Stomach (tissue), 8 donors: ENCODE measurements at regions not wholly inside any gene's neighbourhood (a gene's known extent, or its start where the extent isn't known, plus 50 kb on each side); places are given as distances from the start of the nearest gene placed in this dataset.
"Not testable (repeated sequence)": the region's sequence is repeated elsewhere in the genome, so short reads cannot be mapped to it uniquely, and the experiment has no call there.

Source experiments
- DNase-seq, 2 donors: peaks; one replicate each; pipeline versions ENCODE4 v3.0.0 to v3.0.0-alpha.2; 2013 to 2019
- H3K27ac ChIP-seq, 5 donors: fragments of 200-600 bp in 4 of 5; sonication (generic) in 4 of 5; one replicate each; pipeline ENCODE4 v1.5.1; 2013 to 2019; ENCODE audit warnings: mild to moderate bottlenecking in 1 of 5, moderate library complexity in 1 of 5
- H3K27me3 ChIP-seq, 3 donors: fragments of 200-600 bp; sonication (generic); one replicate each; pipeline ENCODE4 v1.5.1; 2017 to 2019; ENCODE audit warnings: mixed run types in 1 of 3
- H3K36me3 ChIP-seq, 4 donors: fragments of 200-600 bp; sonication (generic); 1 replicate in 3 of 4; 2 replicates in 1 of 4; pipeline ENCODE4 v1.5.1; 2016 to 2019
- H3K4me1 ChIP-seq, 4 donors: fragments of 200-600 bp; sonication (generic); one replicate each; pipeline ENCODE4 v1.5.1; 2016 to 2019
- H3K4me3 ChIP-seq, 4 donors: fragments of 200-600 bp; sonication (generic) in 3 of 4; one replicate each; pipeline ENCODE4 v1.5.1; 2016 to 2019; ENCODE audit warnings: mild to moderate bottlenecking in 1 of 4
- H3K9me3 ChIP-seq, 4 donors: fragments of 200-600 bp; sonication (generic); one replicate each; pipeline ENCODE4 v1.5.1; 2016 to 2019
- EP300 ChIP-seq: sonication (generic); formaldehyde crosslinking; IDR thresholded peaks from one replicate; pipeline ENCODE4 v1.6.1; 2017; ENCODE audit warnings: antibody characterized with exemption
- POLR2A ChIP-seq, 4 donors: fragments of 450-650 bp; IDR thresholded peaks; one replicate each; pipeline ENCODE4 v1.6.1; 2016; ENCODE audit warnings: antibody characterized with exemption in 4 of 4, control low read depth in 2 of 4, mild to moderate bottlenecking in 1 of 4, moderate library complexity in 1 of 4
- POLR2AphosphoS5 ChIP-seq, 3 donors: sonication (generic); formaldehyde crosslinking; IDR thresholded peaks; one replicate each; pipeline ENCODE4 v1.6.1; 2016; ENCODE audit warnings: antibody characterized with exemption in 3 of 3
- WGBS, 5 donors: extraction: QIAGEN DNeasy Blood & Tissue Kit in 3 of 5; methylation state at CpG; one replicate each; pipeline versions ENCODE4 v1.1.5 to v1.1.7; 2013 to 2018; 5-methylcytosine and 5-hydroxymethylcytosine counted together
- intact Hi-C: fragments of 100-400 bp; cut with DNase I; formaldehyde crosslinking; loops from one replicate; pipeline ENCODE4 v1.15.1; 2023; ENCODE audit warnings: low total_unique reads
- TF ChIP-seq, protein P1 (sequence below), 7 experiments: fragments of 450-650 bp in 4 of 7; fragments of 200-600 bp in 3 of 7; sonication (generic) in 3 of 7; IDR thresholded peaks; one replicate each; pipeline ENCODE4 v1.5.1; 2016 to 2019; ENCODE audit warnings: antibody characterized with exemption in 7 of 7, control low read depth in 2 of 7, mild to moderate bottlenecking in 1 of 7
- donor health status: healthy with polysubstance abuse.
- donor health status: Bipolar disorder and iron deficiency.
- donor health status: healthy.

- 54 to 60% (median 55%) methylated on average over 7 of the region's 7 CpGs for WGBS, 5 donors
- no peaks in the 10 kb centered on the region for H3K27me3 ChIP-seq
- H3K4me1 ChIP-seq, result peaks cover 0 to 18% (median 10%) of the 10 kb centered on the region in 4 donors
- intact Hi-C loops, result no loop called here
- H3K36me3 ChIP-seq, result no peaks in the 10 kb centered on the region
- TF ChIP-seq EP300 (no peak), POLR2AphosphoS5 (IDR thresholded peaks at IDR 0.05) (no peak), POLR2A (IDR thresholded peaks at IDR 0.05) (no peak)
- TF ChIP-seq, protein P1, sequence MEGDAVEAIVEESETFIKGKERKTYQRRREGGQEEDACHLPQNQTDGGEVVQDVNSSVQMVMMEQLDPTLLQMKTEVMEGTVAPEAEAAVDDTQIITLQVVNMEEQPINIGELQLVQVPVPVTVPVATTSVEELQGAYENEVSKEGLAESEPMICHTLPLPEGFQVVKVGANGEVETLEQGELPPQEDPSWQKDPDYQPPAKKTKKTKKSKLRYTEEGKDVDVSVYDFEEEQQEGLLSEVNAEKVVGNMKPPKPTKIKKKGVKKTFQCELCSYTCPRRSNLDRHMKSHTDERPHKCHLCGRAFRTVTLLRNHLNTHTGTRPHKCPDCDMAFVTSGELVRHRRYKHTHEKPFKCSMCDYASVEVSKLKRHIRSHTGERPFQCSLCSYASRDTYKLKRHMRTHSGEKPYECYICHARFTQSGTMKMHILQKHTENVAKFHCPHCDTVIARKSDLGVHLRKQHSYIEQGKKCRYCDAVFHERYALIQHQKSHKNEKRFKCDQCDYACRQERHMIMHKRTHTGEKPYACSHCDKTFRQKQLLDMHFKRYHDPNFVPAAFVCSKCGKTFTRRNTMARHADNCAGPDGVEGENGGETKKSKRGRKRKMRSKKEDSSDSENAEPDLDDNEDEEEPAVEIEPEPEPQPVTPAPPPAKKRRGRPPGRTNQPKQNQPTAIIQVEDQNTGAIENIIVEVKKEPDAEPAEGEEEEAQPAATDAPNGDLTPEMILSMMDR (IDR thresholded peaks at IDR 0.05), result no peak
- no peak for DNase-seq
- H3K9me3 ChIP-seq, result no peaks in the 10 kb centered on the region
- no peak overlapping the region for H3K27ac ChIP-seq
- no peak overlapping the region for H3K4me3 ChIP-seq
Measured at GRCh38 chr3:18989237-18989795, 159.0 kb upstream of the KCNH8 start.

DNA sequence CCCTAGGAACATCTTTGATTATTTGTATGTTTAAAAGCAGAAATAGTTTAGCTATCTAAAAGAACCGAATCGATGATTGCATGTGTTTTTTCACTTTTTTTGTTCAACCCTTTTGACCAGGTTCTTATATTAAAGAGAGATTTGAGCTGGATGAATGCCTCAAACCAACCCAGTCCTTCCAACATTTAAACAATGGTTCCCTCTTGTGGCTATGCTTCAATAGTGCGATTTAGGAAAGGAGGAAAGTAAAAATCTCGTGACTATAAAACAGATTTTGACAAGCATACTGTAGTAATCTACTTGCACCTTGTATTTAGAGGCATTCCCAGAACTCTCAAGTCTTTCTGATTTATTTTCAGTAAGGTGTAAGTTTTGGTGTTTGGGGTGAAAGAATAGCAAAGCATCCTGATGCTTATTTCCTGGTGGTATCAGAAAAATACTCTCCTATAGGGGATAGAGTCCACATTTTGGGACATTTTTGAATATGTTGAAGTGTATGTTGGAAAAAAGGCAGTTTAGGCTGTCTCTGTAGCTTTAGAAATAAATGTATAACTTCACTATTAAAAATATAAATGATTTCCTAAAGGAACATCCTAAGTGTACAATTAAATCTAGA is 159.6 kb upstream of the KCNH8 start:
- intact Hi-C loops, result no loop called here
- WGBS, 5 donors, result 1 to 5% (median 2%) methylated on average over 4 of the region's 4 CpGs
- TF ChIP-seq POLR2A (IDR thresholded peaks at IDR 0.05) (no peak), EP300 (no peak)
- TF ChIP-seq, protein P1 (IDR thresholded peaks at IDR 0.05), result peak in 5 of 7 experiments; percentile 42 to 58 (median 44)
- H3K36me3 ChIP-seq, result no peaks in the 10 kb centered on the region
- peak overlapping the region in 1 of 4 donors; percentile 7 for H3K4me3 ChIP-seq
- peak in 1 of 2 donors; percentile 75 for DNase-seq
- H3K27ac ChIP-seq, result no peak overlapping the region
- peaks cover 0 to 18% (median 10%) of the 10 kb centered on the region in 4 donors for H3K4me1 ChIP-seq
- H3K9me3 ChIP-seq, result no peaks in the 10 kb centered on the region
- no peaks in the 10 kb centered on the region for H3K27me3 ChIP-seq

GRCh38 chr3:18987862-18988447 is 160.4 kb upstream of the KCNH8 start:
- H3K9me3 ChIP-seq, result no peaks in the 10 kb centered on the region
- DNase-seq, result peak; percentile 23 to 27
- 18 to 47% (median 27%) methylated on average over 8 of the region's 8 CpGs for WGBS, 5 donors
- H3K27ac ChIP-seq, result no peak overlapping the region
- no peaks in the 10 kb centered on the region for H3K36me3 ChIP-seq
- TF ChIP-seq EP300 (no peak), POLR2A (IDR thresholded peaks at IDR 0.05) (no peak)
- H3K27me3 ChIP-seq, result no peaks in the 10 kb centered on the region
- H3K4me3 ChIP-seq, result peak overlapping the region in 1 of 4 donors; percentile 7
- H3K4me1 ChIP-seq, result peaks cover 0 to 18% (median 10%) of the 10 kb centered on the region in 4 donors
- intact Hi-C loops, result no loop called here

- intact Hi-C loops, result no loop called here
- TF ChIP-seq, protein P1 (IDR thresholded peaks at IDR 0.05), result no peak
- TF ChIP-seq EP300 (no peak), POLR2AphosphoS5 (IDR thresholded peaks at IDR 0.05) (no peak), POLR2A (IDR thresholded peaks at IDR 0.05) (no peak)
Measured at GRCh38 chr3:18987070-18987469, 161.2 kb upstream of the KCNH8 start.

DNA sequence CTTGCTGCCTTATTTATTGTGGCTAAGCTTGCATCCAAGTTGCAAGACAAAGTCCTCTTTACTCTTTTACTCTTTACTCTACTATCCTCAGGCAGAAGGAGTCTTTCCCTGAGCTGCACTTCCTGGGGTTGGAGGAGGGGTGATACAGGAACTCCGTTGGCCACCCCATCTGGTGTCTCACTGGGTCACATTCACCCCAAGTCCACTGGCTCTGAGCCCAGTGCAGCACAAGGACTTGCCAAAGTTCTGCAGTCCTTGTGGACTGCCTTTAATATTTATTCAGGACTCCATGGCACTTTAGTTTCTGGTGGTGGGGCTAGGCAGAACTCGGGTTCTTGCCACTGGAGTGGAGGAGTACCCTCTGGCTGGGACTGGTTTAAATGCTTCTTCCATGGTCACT is 165.4 kb upstream of the KCNH8 start:
- no peaks in the 10 kb centered on the region for H3K36me3 ChIP-seq
- intact Hi-C loops, result no loop called here
- H3K9me3 ChIP-seq, result no peaks in the 10 kb centered on the region
- DNase-seq, result no peak
- no peak overlapping the region for H3K4me3 ChIP-seq
- no peaks in the 10 kb centered on the region for H3K27me3 ChIP-seq
- H3K4me1 ChIP-seq, result peaks cover 0 to 2% (median 1%) of the 10 kb centered on the region in 4 donors
- WGBS, 5 donors, result 8 to 33% (median 19%) methylated on average over 1 to 2 of the region's 2 CpGs; no CpG with 5 or more reads in 1 of the 5 donors
- no peak for TF ChIP-seq EP300
- TF ChIP-seq, protein P1 (IDR thresholded peaks at IDR 0.05), result no peak
- TF ChIP-seq POLR2AphosphoS5 (IDR thresholded peaks at IDR 0.05), result no peak
- TF ChIP-seq POLR2A (IDR thresholded peaks at IDR 0.05), result no peak
- H3K27ac ChIP-seq, result no peak overlapping the region

More at GRCh38 chr3:18987070-18987469, 161.2 kb upstream of the KCNH8 start:
- Histone ChIP-seq H3K27me3 (no peaks in the 10 kb centered on the region), H3K4me3 (no peak overlapping the region), H3K9me3 (no peaks in the 10 kb centered on the region), H3K27ac (no peak overlapping the region), H3K36me3 (no peaks in the 10 kb centered on the region), H3K4me1 (peaks cover 0 to 18% (median 10%) of the 10 kb centered on the region in 4 donors)
- no peak for DNase-seq

- H3K36me3 ChIP-seq, H3K27me3 ChIP-seq, H3K4me3 ChIP-seq, intact Hi-C loops, DNase-seq, H3K27ac ChIP-seq, H3K4me1 ChIP-seq: not testable (repeated sequence)
- WGBS, 5 donors, result 76 to 87% (median 83%) methylated on average over 14 to 17 of the region's 17 CpGs
- H3K9me3 ChIP-seq, result peaks cover 0 to 12% (median 4%) of the 10 kb centered on the region in 4 donors
Measured at GRCh38 chr3:18976102-18976501, 172.2 kb upstream of the KCNH8 start.
